Calu3 (cell line): ENCODE measurements at regions not wholly inside any gene's neighbourhood (a gene's known extent, or its start where the extent isn't known, plus 50 kb on each side); places are given as distances from the start of the nearest gene placed in this dataset.

Source experiments
- BruUV-seq: library from RNA; stranded (reverse); fragments of 400-500 nt; replicated peaks from 2 replicates; lab custom pipeline; 2021; lab: Mats Ljungman, UMichigan
- CTCF ChIA-PET: fragments of 300-600 bp; sonication (Branson Sonifier 250); formaldehyde crosslinking; loops from one replicate; lab custom pipeline; 2022; ENCODE audit warnings: antibody characterized with exemption; lab: Charles Lee
- DNase-seq: peaks from one replicate; pipeline ENCODE4 v3.0.0; 2022
- H3K27ac Mint-ChIP-seq: one replicate; pipeline ENCODE4 v1.8.0; 2022; ENCODE audit warnings: mixed read lengths; ENCODE audit not compliant: unreplicated experiment
- H3K27me3 Mint-ChIP-seq: one replicate; pipeline ENCODE4 v1.8.0; 2022; ENCODE audit warnings: mixed read lengths; ENCODE audit not compliant: unreplicated experiment
- H3K36me3 Mint-ChIP-seq: one replicate; pipeline ENCODE4 v1.8.0; 2022; ENCODE audit warnings: mild to moderate bottlenecking, moderate library complexity, mixed read lengths; ENCODE audit not compliant: insufficient read depth, unreplicated experiment
- H3K4me1 Mint-ChIP-seq: one replicate; pipeline ENCODE4 v1.8.0; 2022; ENCODE audit warnings: mild to moderate bottlenecking, low read depth, mixed read lengths; ENCODE audit not compliant: unreplicated experiment
- H3K4me3 Mint-ChIP-seq: one replicate; pipeline ENCODE4 v1.8.0; 2022; ENCODE audit warnings: mild to moderate bottlenecking, low read depth, moderate library complexity, mixed read lengths; ENCODE audit not compliant: unreplicated experiment
- H3K9me3 Mint-ChIP-seq: one replicate; pipeline ENCODE4 v1.8.0; 2022; ENCODE audit warnings: low read depth, mixed read lengths; ENCODE audit not compliant: unreplicated experiment
- intact Hi-C: fragments of 100-400 bp; cut with micrococcal nuclease; formaldehyde crosslinking; loops from one replicate; pipeline ENCODE4 v1.10.0; 2022; ENCODE audit not compliant: unreplicated experiment
- TF ChIP-seq, protein P1 (sequence below): fragments of 200-600 bp; IDR thresholded peaks from one replicate; pipeline ENCODE4 v1.8.0; 2022; ENCODE audit warnings: antibody characterized with exemption; ENCODE audit not compliant: unreplicated experiment

DNA sequence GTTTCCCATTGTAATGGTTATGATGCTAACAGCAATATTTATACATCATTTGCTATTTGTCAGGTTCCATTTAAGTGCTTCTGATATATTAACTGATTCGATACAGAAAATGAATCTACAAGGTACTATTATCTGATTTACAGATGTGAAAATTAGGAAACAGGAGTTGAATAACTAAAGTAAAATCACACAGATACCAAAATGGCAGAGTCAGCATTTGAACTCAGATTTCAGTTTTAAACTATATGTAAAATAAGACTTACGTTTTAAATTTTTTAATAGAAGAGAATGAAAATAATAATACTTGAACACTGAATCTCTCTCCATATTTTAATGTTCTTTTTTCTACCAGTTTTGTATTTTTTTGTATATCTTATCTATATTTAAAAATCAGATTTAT, 313.2 kb downstream of the MDFIC start:
- TF ChIP-seq, protein P1, sequence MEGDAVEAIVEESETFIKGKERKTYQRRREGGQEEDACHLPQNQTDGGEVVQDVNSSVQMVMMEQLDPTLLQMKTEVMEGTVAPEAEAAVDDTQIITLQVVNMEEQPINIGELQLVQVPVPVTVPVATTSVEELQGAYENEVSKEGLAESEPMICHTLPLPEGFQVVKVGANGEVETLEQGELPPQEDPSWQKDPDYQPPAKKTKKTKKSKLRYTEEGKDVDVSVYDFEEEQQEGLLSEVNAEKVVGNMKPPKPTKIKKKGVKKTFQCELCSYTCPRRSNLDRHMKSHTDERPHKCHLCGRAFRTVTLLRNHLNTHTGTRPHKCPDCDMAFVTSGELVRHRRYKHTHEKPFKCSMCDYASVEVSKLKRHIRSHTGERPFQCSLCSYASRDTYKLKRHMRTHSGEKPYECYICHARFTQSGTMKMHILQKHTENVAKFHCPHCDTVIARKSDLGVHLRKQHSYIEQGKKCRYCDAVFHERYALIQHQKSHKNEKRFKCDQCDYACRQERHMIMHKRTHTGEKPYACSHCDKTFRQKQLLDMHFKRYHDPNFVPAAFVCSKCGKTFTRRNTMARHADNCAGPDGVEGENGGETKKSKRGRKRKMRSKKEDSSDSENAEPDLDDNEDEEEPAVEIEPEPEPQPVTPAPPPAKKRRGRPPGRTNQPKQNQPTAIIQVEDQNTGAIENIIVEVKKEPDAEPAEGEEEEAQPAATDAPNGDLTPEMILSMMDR: no peak
- Mint-ChIP-seq H3K36me3 (no peaks in the 10 kb centered on the region), H3K27me3 (no peaks in the 10 kb centered on the region), H3K27ac (no peak overlapping the region), H3K4me1 (peaks cover 9% of the 10 kb centered on the region), H3K4me3 (no peak overlapping the region), H3K9me3 (no peaks in the 10 kb centered on the region)
- CTCF ChIA-PET: no interaction called here
- DNase-seq: no peak
- intact Hi-C loops: no loop called here
- BruUV-seq: no TSS peak

DNA sequence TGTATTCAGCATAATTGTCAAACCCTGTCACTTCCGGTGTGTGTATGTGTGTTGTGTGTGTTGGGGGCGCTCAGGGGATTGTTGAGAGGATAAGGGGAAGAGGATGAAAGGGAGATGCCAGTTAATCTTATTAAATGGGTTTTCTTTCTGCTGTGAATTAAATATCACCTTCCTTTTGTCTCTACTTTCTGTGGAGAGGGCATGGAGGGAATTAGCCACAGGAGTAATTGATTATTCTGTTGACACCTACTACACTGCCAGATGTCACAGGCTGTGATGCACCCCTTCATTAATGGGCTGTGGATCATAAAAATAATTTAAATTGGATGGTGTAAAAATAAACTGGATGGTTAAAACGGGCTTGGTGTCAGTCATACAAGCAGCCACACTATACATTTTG, 311.9 kb downstream of the MDFIC start:
- intact Hi-C loops: loop anchor here (5.0 kb wide), 3 partner anchors 137 to 513 kb away; no protein-coding TSS in a partner anchor
- no peak for DNase-seq
- no peak overlapping the region for H3K4me3 Mint-ChIP-seq
- CTCF ChIA-PET: no interaction called here
- H3K36me3 Mint-ChIP-seq: no peaks in the 10 kb centered on the region
- no peak overlapping the region for H3K27ac Mint-ChIP-seq
- no peaks in the 10 kb centered on the region for H3K9me3 Mint-ChIP-seq
- H3K4me1 Mint-ChIP-seq: peaks cover 9% of the 10 kb centered on the region
- H3K27me3 Mint-ChIP-seq: no peaks in the 10 kb centered on the region
- no TSS peak for BruUV-seq
- TF ChIP-seq, protein P1: no peak

DNA sequence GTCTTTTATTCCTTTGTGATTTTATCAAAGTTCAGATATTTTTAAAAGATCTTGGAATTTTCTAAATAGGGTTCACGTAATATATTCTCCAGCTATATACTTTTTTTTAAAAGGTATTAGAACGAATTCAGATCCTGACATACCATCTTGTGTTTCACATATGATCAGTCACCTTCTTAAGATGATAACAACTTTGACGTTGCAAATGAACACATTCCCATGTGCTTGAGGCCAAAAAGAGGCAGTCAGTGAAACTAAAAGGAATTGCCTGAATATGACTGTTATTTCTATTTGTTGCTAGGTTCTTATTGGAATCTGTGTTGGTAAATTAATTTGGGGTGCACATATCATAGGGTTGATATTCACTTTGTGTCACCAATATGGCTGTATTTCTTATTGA, 310.1 kb downstream of the MDFIC start:
- H3K4me3 Mint-ChIP-seq: no peak overlapping the region
- CTCF ChIA-PET: interaction anchor here (1.2 to 2.1 kb wide), 3 partner anchors 8 to 589 kb away, joined by 3 to 10 read pairs (median 4); no protein-coding TSS in a partner anchor
- DNase-seq: no peak
- no peaks in the 10 kb centered on the region for H3K36me3 Mint-ChIP-seq
- TF ChIP-seq, protein P1: no peak
- H3K9me3 Mint-ChIP-seq: no peaks in the 10 kb centered on the region
- intact Hi-C loops: loop anchor here (5.0 kb wide), 3 partner anchors 135 to 515 kb away; no protein-coding TSS in a partner anchor
- BruUV-seq: no TSS peak
- H3K4me1 Mint-ChIP-seq: peaks cover 9% of the 10 kb centered on the region
- no peaks in the 10 kb centered on the region for H3K27me3 Mint-ChIP-seq
- H3K27ac Mint-ChIP-seq: peak overlapping the region; percentile 97

DNA sequence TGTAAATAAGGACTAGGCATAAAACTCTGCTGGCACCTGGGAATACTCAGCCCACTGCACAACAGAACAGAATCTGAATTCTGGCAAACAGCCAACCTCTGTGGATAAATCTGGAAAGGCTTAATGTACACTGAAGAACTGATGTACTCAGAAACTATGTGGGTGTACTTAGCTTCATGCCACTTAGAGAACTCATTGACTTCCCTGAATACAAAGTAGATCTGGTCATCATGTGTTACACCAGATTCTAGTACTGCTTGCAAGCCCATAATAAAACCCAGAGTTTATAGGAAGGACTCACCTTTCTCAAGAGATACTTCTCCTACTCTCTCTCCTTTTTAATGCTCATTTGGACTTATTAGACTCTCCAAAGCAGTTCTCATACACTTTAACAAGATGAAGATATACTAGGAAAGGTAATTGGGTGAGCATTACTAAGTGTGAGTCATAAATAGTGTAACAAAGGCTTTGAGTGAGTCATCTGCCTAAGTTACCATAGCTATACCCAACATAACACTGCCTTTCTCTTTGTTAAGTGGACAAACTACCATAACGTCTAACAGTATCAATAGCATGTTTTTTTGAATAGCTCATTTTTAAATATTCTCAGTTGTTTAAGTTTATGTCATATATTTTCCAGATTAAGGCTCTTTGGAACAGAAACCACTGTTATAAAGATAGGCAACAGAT, 309.1 kb downstream of the MDFIC start:
- no peaks in the 10 kb centered on the region for H3K27me3 Mint-ChIP-seq
- H3K27ac Mint-ChIP-seq: peak overlapping the region; percentile 97
- no peaks in the 10 kb centered on the region for H3K9me3 Mint-ChIP-seq
- CTCF ChIA-PET: interaction anchor here (1.2 to 2.1 kb wide), 4 partner anchors 9 to 588 kb away, joined by 3 to 10 read pairs (median 4); no protein-coding TSS in a partner anchor
- DNase-seq: peak; percentile 32
- H3K36me3 Mint-ChIP-seq: no peaks in the 10 kb centered on the region
- TF ChIP-seq, protein P1: no peak
- H3K4me3 Mint-ChIP-seq: no peak overlapping the region
- intact Hi-C loops: loop anchor here (5.0 kb wide), 3 partner anchors 134 to 516 kb away; no protein-coding TSS in a partner anchor
- peaks cover 9% of the 10 kb centered on the region for H3K4me1 Mint-ChIP-seq
- BruUV-seq: TSS peak; percentile 86
